DMS79 treated with DMSO at 0.1 percent for 48 hours (cell line): ENCODE measurements at regions not wholly inside any gene's neighbourhood (a gene's known extent, or its start where the extent isn't known, plus 50 kb on each side); places are given as distances from the start of the nearest gene placed in this dataset.
"Not testable (repeated sequence)": the region's sequence is repeated elsewhere in the genome, so short reads cannot be mapped to it uniquely, and the experiment has no call there.

ENCODE experiments used
- DNase-seq: peaks from one replicate; lab custom pipeline; 2025; lab: John Stamatoyannopoulos, UW

DNA sequence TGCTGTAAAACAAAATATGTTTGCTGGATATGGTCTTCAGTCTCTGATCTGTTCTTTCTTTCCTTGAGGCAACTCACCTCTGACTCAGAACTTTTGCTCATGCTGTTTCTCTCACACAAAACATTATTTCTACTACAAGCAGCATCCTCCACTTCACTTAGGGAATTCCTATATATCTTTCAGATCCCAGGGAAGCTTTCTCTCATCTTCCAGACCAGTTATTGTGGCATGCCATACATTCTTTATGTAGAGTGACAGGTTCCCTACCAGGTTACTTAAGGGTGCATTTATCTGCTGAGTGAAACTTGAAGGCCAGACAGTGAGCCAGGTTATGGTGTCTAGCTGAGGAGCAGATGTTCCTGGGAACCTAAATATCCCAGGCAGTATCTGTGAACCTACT lies 1226.0 kb downstream of the CDH8 start:
- no peak for DNase-seq

DNA sequence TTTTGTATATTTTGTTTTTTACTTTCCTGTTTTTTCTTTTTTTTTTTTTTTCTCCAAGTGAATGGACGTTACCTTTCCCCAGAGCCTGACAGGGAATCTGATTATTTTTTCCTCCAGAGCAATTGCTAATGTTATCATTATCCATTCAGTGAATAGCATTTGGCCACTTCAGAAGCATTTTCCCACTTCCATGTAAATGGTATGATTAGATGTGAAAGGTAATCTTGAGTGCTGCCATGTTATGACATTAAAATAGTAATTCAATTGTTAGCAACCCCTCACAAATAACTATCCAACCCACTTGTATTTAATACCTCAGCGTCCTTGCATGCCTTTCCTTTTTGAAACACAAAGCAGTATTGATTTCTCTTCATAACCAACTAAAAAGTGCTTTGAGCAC lies 1243.8 kb downstream of the CDH8 start:
- DNase-seq = peak; percentile 54

GRCh38 chr16:60788631-60789030 lies 1247.6 kb downstream of the CDH8 start:
- peak; percentile 21 for DNase-seq

DNA sequence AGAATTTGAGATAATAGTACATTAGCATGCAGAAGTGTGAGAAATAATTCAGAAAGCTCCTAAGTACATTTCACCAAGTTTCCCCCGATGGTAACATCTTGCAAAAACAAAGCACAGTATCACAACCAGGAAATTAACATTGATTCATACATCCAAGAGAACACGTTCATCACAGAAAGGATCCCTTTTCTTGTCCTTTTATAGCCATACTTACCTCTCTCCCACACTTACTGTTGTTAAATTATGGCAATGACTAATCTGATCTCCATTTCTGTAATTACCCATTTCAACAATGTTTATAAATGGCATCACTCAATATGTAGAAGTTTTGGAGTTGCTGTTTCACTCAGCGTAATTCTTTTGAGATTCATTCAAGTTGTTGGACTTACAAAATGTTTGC lies 1260.0 kb downstream of the CDH8 start:
- no peak for DNase-seq

- no peak for DNase-seq
These were observed 1265.1 kb downstream of the CDH8 start for GRCh38 chr16:60771138-60771537.

- not testable (repeated sequence) for DNase-seq
These were observed 1265.9 kb downstream of the CDH8 start for GRCh38 chr16:60770384-60770783.

- DNase-seq = no peak
These were observed 1272.4 kb downstream of the CDH8 start for GRCh38 chr16:60763869-60764268.

- no peak for DNase-seq
These were observed 1280.3 kb downstream of the CDH8 start for GRCh38 chr16:60755907-60756306.

- DNase-seq = no peak
These were observed 1287.9 kb downstream of the CDH8 start for GRCh38 chr16:60748366-60748765.

- no peak for DNase-seq
These were observed 1292.0 kb downstream of the CDH8 start for GRCh38 chr16:60744198-60744597.

DNA sequence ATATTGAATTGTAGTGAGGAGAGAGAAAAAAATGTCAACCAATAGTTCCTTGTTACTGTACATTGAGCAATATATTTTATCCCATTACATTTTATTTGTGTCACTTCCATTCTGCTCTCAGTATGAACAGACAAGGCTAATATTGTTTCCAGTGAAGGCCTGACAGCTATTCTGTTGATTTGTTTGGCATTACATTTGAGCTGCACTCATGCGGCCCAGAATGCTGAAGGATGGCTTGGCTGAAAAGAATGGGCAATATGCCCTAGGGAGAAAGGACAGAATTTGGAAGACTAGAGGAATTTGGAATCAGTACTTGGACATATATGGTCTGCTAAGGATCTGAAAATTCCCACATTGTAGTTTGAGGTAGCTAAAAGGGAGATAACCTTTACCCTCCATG lies 1294.4 kb downstream of the CDH8 start:
- DNase-seq = no peak

GRCh38 chr16:60739737-60740683 lies 1296.2 kb downstream of the CDH8 start:
- no peak for DNase-seq

DNA sequence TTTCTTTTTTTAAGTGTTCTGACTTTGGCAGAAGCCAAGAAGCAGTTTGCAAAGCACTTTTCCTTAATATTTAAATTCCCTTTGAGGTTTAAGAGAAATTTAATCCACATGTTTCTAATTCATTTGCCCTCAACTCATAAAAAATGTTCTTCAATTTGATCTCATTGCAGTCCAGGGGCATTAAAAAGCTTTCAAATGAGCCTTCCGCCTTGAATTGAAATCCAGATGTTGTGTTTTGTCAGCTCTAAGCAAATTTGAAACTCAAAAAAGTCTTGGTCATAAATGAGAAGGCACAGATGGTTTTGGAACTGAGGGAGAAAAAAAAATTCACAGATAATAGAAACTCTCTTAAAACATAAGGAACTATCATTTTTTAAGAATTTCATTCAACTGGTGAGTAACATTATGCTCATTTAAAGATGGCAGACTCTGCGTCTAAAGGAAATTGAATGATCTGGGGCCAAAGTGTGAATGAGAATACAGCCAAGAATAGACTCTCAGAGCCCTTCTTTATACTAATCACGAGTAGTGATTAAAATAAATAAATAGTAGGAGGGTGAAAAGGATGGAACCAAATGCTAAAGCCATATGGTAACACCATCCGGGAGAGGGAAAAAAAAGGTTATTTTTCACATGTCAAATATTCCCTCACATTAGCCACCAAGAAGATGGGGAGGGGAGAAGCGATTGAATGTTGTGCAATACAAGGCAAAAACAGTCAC lies 1304.7 kb downstream of the CDH8 start:
- no peak for DNase-seq

DNA sequence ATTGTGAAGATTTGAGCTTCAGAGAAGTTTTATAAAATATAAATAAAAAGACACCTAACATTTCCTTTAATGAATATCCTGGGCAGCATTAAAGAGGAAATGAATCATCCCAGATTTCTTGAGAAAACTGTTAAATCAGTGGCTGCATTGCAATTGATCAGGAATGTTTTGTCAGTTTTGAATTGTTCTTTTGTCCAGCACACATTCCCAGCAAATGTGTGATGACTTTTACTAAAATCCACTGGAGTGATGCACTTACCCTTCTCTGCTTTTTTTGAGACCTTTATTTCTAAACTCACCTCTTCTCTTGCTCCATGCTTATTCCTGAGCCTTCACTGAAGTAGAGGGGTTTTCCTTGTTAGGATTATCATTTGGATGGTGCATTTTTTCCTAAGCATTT lies 1307.2 kb downstream of the CDH8 start:
- no peak for DNase-seq

DNA sequence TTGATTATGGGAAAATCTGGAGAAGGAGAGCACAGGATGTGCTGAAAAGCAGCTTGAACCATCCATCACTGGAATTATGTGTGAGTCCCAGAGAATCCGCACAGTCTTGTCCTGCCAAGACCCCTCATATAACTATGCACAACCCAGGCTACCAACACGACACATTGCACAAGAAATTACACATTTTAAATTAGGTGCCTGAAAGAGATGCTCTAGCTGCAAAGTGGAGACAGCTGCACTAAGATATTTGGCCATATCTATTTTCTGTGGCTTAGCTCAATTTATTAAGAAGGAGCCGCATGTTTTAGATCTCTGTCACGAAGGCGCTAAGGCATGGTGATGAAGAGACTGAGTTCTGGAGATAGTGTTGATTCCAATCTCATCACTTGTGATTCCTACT lies 1308.4 kb downstream of the CDH8 start:
- DNase-seq = no peak

- DNase-seq = no peak
These were observed 1316.2 kb downstream of the CDH8 start for GRCh38 chr16:60720060-60720459.

DNA sequence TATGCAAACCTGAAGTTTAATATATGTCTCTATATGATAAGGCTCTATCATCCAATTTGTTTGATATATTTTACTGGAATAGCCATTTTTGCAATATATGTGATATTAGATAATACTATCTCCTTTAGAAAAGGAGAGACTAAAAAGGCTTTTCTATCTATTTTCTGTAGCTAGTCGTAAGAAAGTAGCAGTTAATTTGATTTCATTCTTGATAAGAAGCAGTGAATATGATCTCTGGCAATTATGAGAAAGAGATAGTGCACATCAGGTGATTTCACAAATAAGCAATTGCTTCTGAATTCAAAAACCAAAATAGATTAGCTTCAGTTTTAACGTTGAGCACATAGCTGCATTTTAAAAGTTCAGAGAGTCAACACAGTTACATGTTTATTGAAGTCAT lies 1318.4 kb downstream of the CDH8 start:
- DNase-seq = no peak

GRCh38 chr16:60712144-60712543 lies 1324.1 kb downstream of the CDH8 start:
- no peak for DNase-seq

DNA sequence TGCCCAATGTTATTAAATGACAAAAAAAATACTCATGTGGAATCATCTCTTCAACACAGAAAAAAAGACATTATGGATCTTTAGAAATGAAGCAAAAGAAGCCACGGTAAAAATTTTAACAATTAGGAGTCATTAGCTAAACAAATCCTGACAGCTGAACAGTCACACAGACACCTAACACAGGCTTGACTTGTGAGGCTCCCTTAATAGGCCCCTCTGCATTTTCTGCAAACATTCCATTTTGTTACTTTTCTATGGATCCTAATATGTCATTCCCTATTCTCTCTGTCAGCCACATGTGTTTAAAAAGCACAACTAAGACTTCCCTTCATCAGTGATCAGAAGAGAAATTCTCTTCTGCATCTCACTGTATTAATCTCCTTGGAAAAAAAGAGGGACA lies 1331.5 kb downstream of the CDH8 start:
- DNase-seq = no peak

GRCh38 chr16:60703096-60703495 lies 1333.1 kb downstream of the CDH8 start:
- DNase-seq = no peak

DNA sequence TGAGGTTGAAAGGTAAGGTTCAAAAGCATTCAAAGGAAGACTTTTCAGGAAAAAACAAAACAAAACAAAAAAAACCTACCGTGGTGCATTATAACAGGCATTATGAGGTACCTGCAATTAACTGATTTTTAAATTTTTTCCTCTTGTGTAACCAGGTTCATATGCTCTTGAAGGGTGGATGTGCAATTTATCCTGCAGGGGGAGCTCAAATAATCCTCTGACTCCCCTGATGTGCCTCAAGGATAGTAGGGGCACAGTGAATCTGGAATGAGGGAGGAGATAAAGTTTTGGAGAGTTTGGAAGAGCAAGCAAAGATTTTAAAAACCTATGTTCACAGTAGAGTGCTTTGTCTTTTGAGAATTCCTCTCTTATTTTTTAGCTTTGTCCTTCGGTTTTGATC lies 1349.4 kb downstream of the CDH8 start:
- DNase-seq = no peak

GRCh38 chr16:60684002-60684401 lies 1352.2 kb downstream of the CDH8 start:
- DNase-seq = no peak

DNA sequence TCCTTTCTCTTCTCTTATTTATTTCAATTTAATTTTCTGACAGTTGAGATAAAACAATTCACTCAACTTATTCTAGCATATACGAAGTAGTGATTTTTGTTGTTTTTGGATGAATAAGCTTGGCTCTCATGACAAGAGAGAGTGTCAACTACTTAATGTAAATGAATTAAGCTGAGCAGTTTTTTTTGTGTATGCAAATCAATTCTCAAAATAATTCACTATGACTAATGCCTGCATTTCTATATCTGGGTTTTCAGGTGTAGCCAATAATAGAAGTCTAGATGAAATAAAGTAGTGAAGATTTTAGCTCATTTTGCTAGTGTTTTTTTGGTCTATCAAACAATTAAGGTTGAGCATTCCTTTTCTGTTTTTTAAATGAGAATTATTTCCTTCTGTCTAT lies 1354.0 kb downstream of the CDH8 start:
- DNase-seq = no peak
